ENCODE measurements at regions not wholly inside any gene's neighbourhood (a gene's known extent, or its start where the extent isn't known, plus 50 kb on each side); places are given as distances from the start of the nearest gene placed in this dataset.

- no peak for DNase-seq
These were observed 319.9 kb upstream of the GRM7 start for GRCh38 chr3:6540981-6541380.

- DNase-seq, result no peak
These were observed 318.1 kb upstream of the GRM7 start for GRCh38 chr3:6542795-6543194.

GRCh38 chr3:6549296-6549695 lies 311.6 kb upstream of the GRM7 start:
- DNase-seq, result no peak

- no peak for DNase-seq
These were observed 309.8 kb upstream of the GRM7 start for GRCh38 chr3:6551165-6551564.

GRCh38 chr3:6560259-6560658 lies 300.7 kb upstream of the GRM7 start:
- DNase-seq, result no peak

GRCh38 chr3:6567241-6567640 lies 293.7 kb upstream of the GRM7 start:
- DNase-seq, result no peak

- DNase-seq, result no peak
These were observed 291.9 kb upstream of the GRM7 start for GRCh38 chr3:6568999-6569493.

- DNase-seq, result no peak
These were observed 289.5 kb upstream of the GRM7 start for GRCh38 chr3:6571448-6571847.

GRCh38 chr3:6577584-6577983 lies 283.3 kb upstream of the GRM7 start:
- DNase-seq, result no peak

GRCh38 chr3:6578526-6578925 lies 282.4 kb upstream of the GRM7 start:
- DNase-seq, result no peak

GRCh38 chr3:6580808-6581207 lies 280.1 kb upstream of the GRM7 start:
- no peak for DNase-seq

GRCh38 chr3:6585360-6585759 lies 275.6 kb upstream of the GRM7 start:
- DNase-seq, result no peak

- no peak for DNase-seq
These were observed 260.7 kb upstream of the GRM7 start for GRCh38 chr3:6600237-6600636.

- no peak for DNase-seq
These were observed 259.5 kb upstream of the GRM7 start for GRCh38 chr3:6601374-6601773.

GRCh38 chr3:6602329-6602728 lies 258.6 kb upstream of the GRM7 start:
- DNase-seq, result no peak

- DNase-seq, result no peak
These were observed 255.7 kb upstream of the GRM7 start for GRCh38 chr3:6605227-6605626.

- no peak for DNase-seq
These were observed 252.1 kb upstream of the GRM7 start for GRCh38 chr3:6608843-6609242.

GRCh38 chr3:6612034-6612616 lies 248.8 kb upstream of the GRM7 start:
- DNase-seq, result no peak

GRCh38 chr3:6622260-6622659 lies 238.7 kb upstream of the GRM7 start:
- DNase-seq, result no peak

- no peak for DNase-seq
These were observed 238.2 kb upstream of the GRM7 start for GRCh38 chr3:6622712-6623111.

- no peak for DNase-seq
These were observed 229.5 kb upstream of the GRM7 start for GRCh38 chr3:6631376-6631775.

GRCh38 chr3:6640907-6641306 lies 220.0 kb upstream of the GRM7 start:
- no peak for DNase-seq

- DNase-seq, result no peak
These were observed 216.6 kb upstream of the GRM7 start for GRCh38 chr3:6644070-6644929.

- no peak for DNase-seq
These were observed 206.2 kb upstream of the GRM7 start for GRCh38 chr3:6654670-6655069.

- DNase-seq, result no peak
These were observed 205.6 kb upstream of the GRM7 start for GRCh38 chr3:6655275-6655674.
